H1 (cell line): ENCODE measurements at regions not wholly inside any gene's neighbourhood (a gene's known extent, or its start where the extent isn't known, plus 50 kb on each side); places are given as distances from the start of the nearest gene placed in this dataset.

Source experiments
- CTCF ChIA-PET: fragments of 300-600 bp; sonication (Branson Sonifier 250); formaldehyde crosslinking; loops from one replicate; lab custom pipeline; 2021; ENCODE audit not compliant: partially characterized antibody; lab: Charles Lee
- POLR2A ChIA-PET: fragments of 300-600 bp; sonication (Branson Sonifier 250); formaldehyde crosslinking; loops from one replicate; lab custom pipeline; 2021; ENCODE audit warnings: inconsistent platforms; ENCODE audit not compliant: partially characterized antibody; lab: Charles Lee
- DNase-seq, 2 experiments: peaks; one replicate each; pipeline versions ENCODE4 v3.0.0 to v3.0.0-alpha.2; 2010 to 2022; ENCODE audit warnings: low spot score in 2 of 2, low read depth in 1 of 2, mixed read lengths in 1 of 2
- FAIRE-seq: peaks from 2 replicates; lab custom pipeline; 2011; peaks lifted over from hg19 to GRCh38; lab: Jason Lieb, UNC
- H2AFZ ChIP-seq: 2 replicates; pipeline ENCODE4 v1.8.1; 2012; ENCODE audit warnings: low read length, inconsistent platforms
- H2AK5ac ChIP-seq: 2 replicates; pipeline ENCODE4 v1.6.1; 2013; ENCODE audit warnings: low read depth, low read length
- H2BK120ac ChIP-seq: replicated peaks from 2 replicates; pipeline ENCODE3; 2013; ENCODE audit warnings: low read depth, low read length, inconsistent platforms
- H2BK12ac ChIP-seq: 2 replicates; pipeline ENCODE4 v1.6.1; 2013; ENCODE audit warnings: low read depth, low read length
- H2BK15ac ChIP-seq: 2 replicates; pipeline ENCODE4 v1.6.1; 2013; ENCODE audit warnings: low read length
- H2BK20ac ChIP-seq: 2 replicates; pipeline ENCODE4 v1.6.1; 2013; ENCODE audit warnings: low read length
- H2BK5ac ChIP-seq: 2 replicates; pipeline ENCODE4 v1.6.1; 2013; ENCODE audit warnings: low read depth, low read length
- H3K14ac ChIP-seq: 2 replicates; pipeline ENCODE4 v1.6.1; 2013; ENCODE audit warnings: inconsistent platforms; ENCODE audit not compliant: insufficient read length
- H3K18ac ChIP-seq: 2 replicates; pipeline ENCODE4 v1.6.1; 2013; ENCODE audit warnings: low read length; ENCODE audit errors: extremely low read depth
- H3K23ac ChIP-seq: 2 replicates; pipeline ENCODE4 v1.6.1; 2013; ENCODE audit warnings: inconsistent platforms; ENCODE audit not compliant: insufficient read length
- H3K23me2 ChIP-seq: 2 replicates; pipeline ENCODE4 v1.6.1; 2013; ENCODE audit warnings: low read depth, low read length
- H3K27ac ChIP-seq: 2 replicates; pipeline ENCODE4 v1.6.1; 2011; ENCODE audit warnings: low read depth, low read length, inconsistent platforms
- H3K27me3 ChIP-seq, 4 experiments: replicated peaks in 1 of 4; 1 replicate in 1 of 4; 2 replicates in 3 of 4; pipeline versions ENCODE4 v1.6.1 to v1.8.1; 2011 to 2013; ENCODE audit warnings: low read length in 3 of 4, mild to moderate bottlenecking in 3 of 4, inconsistent platforms in 2 of 4, mixed read lengths in 2 of 4, moderate library complexity in 1 of 4; ENCODE audit not compliant: control insufficient read depth in 3 of 4, insufficient read depth in 3 of 4; ENCODE audit errors: extremely low read depth in 1 of 4
- H3K36me3 ChIP-seq, 4 experiments: 2 replicates each; pipeline versions ENCODE4 v1.6.1 to v1.8.1; 2011 to 2013; ENCODE audit warnings: mild to moderate bottlenecking in 4 of 4, low read length in 3 of 4, moderate library complexity in 2 of 4, control low read depth in 1 of 4, inconsistent platforms in 1 of 4; ENCODE audit not compliant: insufficient read depth in 4 of 4, control insufficient read depth in 2 of 4
- H3K4ac ChIP-seq: replicated peaks from 2 replicates; pipeline ENCODE3; 2013; ENCODE audit warnings: low read length, low read depth, mixed read lengths, inconsistent platforms; ENCODE audit not compliant: insufficient read length
- H3K4me1 ChIP-seq, 4 experiments: replicated peaks in 1 of 4; 1 replicate in 1 of 4; 2 replicates in 3 of 4; pipeline versions ENCODE4 v1.6.1 to v1.8.1; 2011 to 2013; ENCODE audit warnings: low read length in 3 of 4, inconsistent platforms in 2 of 4, mixed read lengths in 1 of 4; ENCODE audit not compliant: insufficient read depth in 4 of 4, control insufficient read depth in 3 of 4
- H3K4me2 ChIP-seq, 2 experiments: 2 replicates each; pipeline versions ENCODE4 v1.6.1 to v1.8.1; 2011 to 2013; ENCODE audit warnings: low read depth in 2 of 2, low read length in 2 of 2, control low read depth in 1 of 2, inconsistent platforms in 1 of 2, mild to moderate bottlenecking in 1 of 2; ENCODE audit not compliant: insufficient read depth in 1 of 2
- H3K4me3 ChIP-seq, 4 experiments: fragments of 200-600, 300-600 bp in 1 of 4; sonication (generic), shearing (Covaris generic), sonication (Bioruptor Twin) in 1 of 4; 2 replicates each; pipeline versions ENCODE4 v1.5.1 to v1.8.1; 2011 to 2016; ENCODE audit warnings: low read length in 4 of 4, low read depth in 3 of 4, control low read depth in 2 of 4, inconsistent platforms in 2 of 4, mild to moderate bottlenecking in 2 of 4, mixed read lengths in 1 of 4, moderate library complexity in 1 of 4; ENCODE audit not compliant: insufficient read depth in 2 of 4; ENCODE audit errors: extremely low read depth in 1 of 4
- H3K56ac ChIP-seq: replicated peaks from 2 replicates; pipeline ENCODE3; 2013; ENCODE audit warnings: low read depth, mild to moderate bottlenecking, mixed read lengths, low read length, inconsistent platforms; ENCODE audit not compliant: insufficient read length
- H3K79me1 ChIP-seq: 2 replicates; pipeline ENCODE4 v1.6.1; 2013; ENCODE audit warnings: low read depth, low read length, control low read depth
- H3K79me2 ChIP-seq, 2 experiments: 2 replicates each; pipeline versions ENCODE4 v1.6.1 to v1.8.1; 2012 to 2013; ENCODE audit warnings: low read length in 2 of 2, mild to moderate bottlenecking in 2 of 2, inconsistent platforms in 1 of 2; ENCODE audit not compliant: insufficient read depth in 2 of 2, control insufficient read depth in 1 of 2
- H3K9ac ChIP-seq, 4 experiments: replicated peaks in 1 of 4; 1 replicate in 1 of 4; 2 replicates in 3 of 4; pipeline versions ENCODE4 v1.6.1 to v1.8.1; 2011 to 2013; ENCODE audit warnings: low read depth in 3 of 4, low read length in 3 of 4, control low read depth in 2 of 4, mild to moderate bottlenecking in 2 of 4, moderate library complexity in 2 of 4, inconsistent platforms in 1 of 4; ENCODE audit errors: extremely low read depth in 1 of 4
- H3K9me3 ChIP-seq, 2 experiments: 2 replicates each; pipeline versions ENCODE4 v1.6.1 to v1.8.1; 2012 to 2013; ENCODE audit warnings: mild to moderate bottlenecking in 2 of 2, moderate library complexity in 2 of 2, control low read depth in 1 of 2, inconsistent platforms in 1 of 2, low read depth in 1 of 2, low read length in 1 of 2, mixed read lengths in 1 of 2; ENCODE audit not compliant: insufficient read depth in 2 of 2
- H4K20me1 ChIP-seq, 2 experiments: replicated peaks in 1 of 2; 2 replicates each; pipeline versions ENCODE3 to v1.8.1; 2011 to 2013; ENCODE audit warnings: inconsistent platforms in 2 of 2, low read length in 2 of 2, mild to moderate bottlenecking in 1 of 2; ENCODE audit not compliant: insufficient read depth in 2 of 2, control insufficient read depth in 1 of 2
- H4K5ac ChIP-seq: 2 replicates; pipeline ENCODE4 v1.6.1; 2013; ENCODE audit warnings: low read length, low read depth, mixed read lengths, inconsistent platforms; ENCODE audit not compliant: insufficient read length
- H4K8ac ChIP-seq: 2 replicates; pipeline ENCODE4 v1.8.0; 2013; ENCODE audit warnings: mild to moderate bottlenecking, moderate library complexity, low read length, inconsistent platforms; ENCODE audit not compliant: insufficient read depth; ENCODE audit errors: extremely low read depth
- H4K91ac ChIP-seq: replicated peaks from 2 replicates; pipeline ENCODE3; 2013; ENCODE audit warnings: low read length, mixed read lengths, inconsistent platforms; ENCODE audit not compliant: insufficient read length
- ATF3 ChIP-seq: IDR thresholded peaks from 2 replicates; pipeline ENCODE4 v1.6.1; 2011; ENCODE audit warnings: low read depth, mild to moderate bottlenecking, low read length; ENCODE audit not compliant: insufficient read depth
- BACH1 ChIP-seq: IDR thresholded peaks from 2 replicates; pipeline ENCODE4 v1.6.1; 2012; ENCODE audit warnings: low read length, improper control_type of control experiment
- BRCA1 ChIP-seq: IDR thresholded peaks from 2 replicates; pipeline ENCODE4 v1.6.1; 2012; ENCODE audit warnings: low read depth, low read length, improper control_type of control experiment
- CHD1 ChIP-seq: IDR thresholded peaks from 2 replicates; pipeline ENCODE4 v1.6.1; 2012; ENCODE audit warnings: low read depth, low read length, improper control_type of control experiment
- GABPA ChIP-seq: IDR thresholded peaks from 2 replicates; pipeline ENCODE4 v1.6.1; 2011; ENCODE audit warnings: mild to moderate bottlenecking, low read length, moderate library complexity, borderline replicate concordance; ENCODE audit not compliant: insufficient read depth
- GTF2F1 ChIP-seq: IDR thresholded peaks from 2 replicates; pipeline ENCODE4 v1.6.1; 2012; ENCODE audit warnings: low read depth, low read length, improper control_type of control experiment, borderline replicate concordance
- JUN ChIP-seq: IDR thresholded peaks from 2 replicates; pipeline ENCODE4 v1.6.1; 2011; ENCODE audit warnings: low read depth, mild to moderate bottlenecking, improper control_type of control experiment, low read length
- JUND ChIP-seq: IDR thresholded peaks from 2 replicates; pipeline ENCODE4 v1.6.1; 2011; ENCODE audit warnings: mild to moderate bottlenecking, improper control_type of control experiment, low read length
- KDM4A ChIP-seq: IDR thresholded peaks from one replicate; pipeline ENCODE4 v1.7.1; 2012; ENCODE audit warnings: low read depth, mild to moderate bottlenecking, moderate library complexity, low read length, inconsistent platforms; ENCODE audit not compliant: severe bottlenecking
- KDM5A ChIP-seq: fragments of 200-600 bp; IDR thresholded peaks from 2 replicates; pipeline ENCODE4 v1.7.1; 2012; ENCODE audit warnings: mild to moderate bottlenecking, low read length, inconsistent platforms, mixed read lengths
- MAFK ChIP-seq: IDR thresholded peaks from 2 replicates; pipeline ENCODE4 v1.6.1; 2012; ENCODE audit warnings: low read depth, mild to moderate bottlenecking, improper control_type of control experiment, low read length
- POLR2AphosphoS5 ChIP-seq: IDR thresholded peaks from 2 replicates; pipeline ENCODE4 v1.6.1; 2011; ENCODE audit warnings: low read depth, low read length
- RFX5 ChIP-seq: IDR thresholded peaks from 2 replicates; pipeline ENCODE4 v1.6.1; 2011; ENCODE audit warnings: low read depth, low read length, improper control_type of control experiment, borderline replicate concordance
- SIRT6 ChIP-seq: IDR thresholded peaks from one replicate; pipeline ENCODE4 v1.7.1; 2012; ENCODE audit warnings: low read length, inconsistent platforms
- TEAD4 ChIP-seq: IDR thresholded peaks from 2 replicates; pipeline ENCODE4 v1.6.1; 2012; ENCODE audit warnings: low read depth, low read length, inconsistent platforms, mixed read lengths
- YY1 ChIP-seq: IDR thresholded peaks from 2 replicates; pipeline ENCODE4 v1.6.1; 2011; ENCODE audit warnings: low read depth, mild to moderate bottlenecking, low read length
- WGBS, 2 experiments: shearing (Covaris generic) in 1 of 2; methylation state at CpG; one replicate each; pipeline versions ENCODE4 v1.1.6 to v1.1.7; 2013 to 2015; ENCODE audit warnings: low lambda C conversion rate in 2 of 2, mixed read lengths in 2 of 2, inconsistent platforms in 1 of 2, low coverage in 1 of 2, missing lambda C conversion rate in 1 of 2; ENCODE audit not compliant: insufficient replicate concordance in 2 of 2, insufficient coverage in 1 of 2, insufficient read length in 1 of 2; ENCODE audit errors: extremely low coverage in 1 of 2, missing lambda C conversion rate in 1 of 2; 5-methylcytosine and 5-hydroxymethylcytosine counted together

GRCh38 chr10:110432084-110432483 lies 65.6 kb upstream of the DUSP5 start:
- H4K5ac ChIP-seq = no peak overlapping the region
- no peak overlapping the region for H3K4me2 ChIP-seq
- no peak overlapping the region for H3K18ac ChIP-seq
- H3K27ac ChIP-seq = no peak overlapping the region
- H2BK120ac ChIP-seq = no peak overlapping the region
- H4K20me1 ChIP-seq = no peaks in the 10 kb centered on the region
- H2BK5ac ChIP-seq = no peak overlapping the region
- H3K36me3 ChIP-seq = no peaks in the 10 kb centered on the region
- no peak overlapping the region for H3K14ac ChIP-seq
- FAIRE-seq (no peak), DNase-seq (no peak)
- no peak overlapping the region for H2BK12ac ChIP-seq
- H4K8ac ChIP-seq = no peak overlapping the region
- H3K27me3 ChIP-seq = no peaks in the 10 kb centered on the region
- ChIA-PET CTCF (interaction anchor here (1.4 to 2.3 kb wide), 3 partner anchors 14 to 78 kb away, joined by 4 to 8 read pairs (median 4); no protein-coding TSS in a partner anchor), POLR2A (interaction anchor here (1.1 kb wide), 1 partner anchor 9 kb away, joined by 3 read pairs; no protein-coding TSS in a partner anchor)
- no peaks in the 10 kb centered on the region for H3K23me2 ChIP-seq
- H2AFZ ChIP-seq = no peak overlapping the region
- H3K9me3 ChIP-seq = no peaks in the 10 kb centered on the region
- no peaks in the 10 kb centered on the region for H3K79me2 ChIP-seq
- no peak overlapping the region for H2AK5ac ChIP-seq
- WGBS, 2 experiments = 88% methylated on average over 4 of the region's 4 CpGs; no CpG with 5 or more reads in 1 of the 2 experiments
- H4K91ac ChIP-seq = no peak overlapping the region
- H3K4me3 ChIP-seq = no peak overlapping the region
- H3K23ac ChIP-seq = no peak overlapping the region
- H2BK15ac ChIP-seq = no peak overlapping the region
- no peak overlapping the region for H3K56ac ChIP-seq
- no peak overlapping the region for H3K4ac ChIP-seq
- H3K4me1 ChIP-seq = no peaks in the 10 kb centered on the region; a peak in 1 of 7 replicates
- H3K9ac ChIP-seq = no peak overlapping the region
- H2BK20ac ChIP-seq = no peak overlapping the region
- H3K79me1 ChIP-seq = no peaks in the 10 kb centered on the region
- TF ChIP-seq GTF2F1 = no peak
- TF ChIP-seq KDM5A = no peak
- TF ChIP-seq SIRT6 = no peak
- no peak for TF ChIP-seq YY1
- no peak for TF ChIP-seq JUN
- TF ChIP-seq JUND = no peak
- no peak for TF ChIP-seq MAFK
- no peak for TF ChIP-seq BACH1
- TF ChIP-seq POLR2AphosphoS5 = no peak
- TF ChIP-seq TEAD4 = no peak
- no peak for TF ChIP-seq RFX5
- no peak for TF ChIP-seq KDM4A
- TF ChIP-seq ATF3 = no peak
- no peak for TF ChIP-seq CHD1
- TF ChIP-seq BRCA1 = no peak
- no peak for TF ChIP-seq GABPA
